ENCODE measurements at regions not wholly inside any gene's neighbourhood (a gene's known extent, or its start where the extent isn't known, plus 50 kb on each side); places are given as distances from the start of the nearest gene placed in this dataset.

DNA sequence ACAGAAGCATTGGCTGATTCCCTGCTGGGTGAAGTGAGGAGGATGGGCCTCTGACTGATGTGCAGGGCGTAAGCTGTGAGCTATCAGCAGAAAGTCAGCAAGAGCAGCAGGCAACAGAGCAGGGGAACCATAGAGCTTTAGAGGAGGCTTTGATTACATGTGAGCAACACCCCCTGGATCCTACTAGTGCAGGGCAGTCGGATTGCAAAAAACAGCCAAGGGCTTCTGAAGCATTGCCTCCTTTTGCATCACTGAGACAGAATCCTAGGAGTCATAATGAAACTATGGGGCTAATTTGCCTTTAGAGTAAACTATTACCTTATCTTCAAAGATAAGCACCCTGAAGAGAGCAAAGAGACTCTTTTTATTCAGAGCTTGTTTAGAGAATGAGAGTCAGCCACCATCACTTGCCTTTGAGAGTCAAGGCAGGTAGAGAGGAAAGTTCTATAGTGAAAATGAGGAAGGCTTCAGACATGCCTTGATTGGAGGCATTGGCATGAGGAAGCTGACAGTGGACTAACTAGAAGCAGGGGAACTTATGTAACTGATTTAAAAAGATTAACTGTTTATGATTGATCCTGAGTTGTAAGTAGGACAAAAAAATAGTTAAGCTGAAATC, 420.3 kb downstream of the PDHA2 start:
- Histone ChIP-seq H3K4me3 (replicated peaks; ENCODE audit: insufficient read depth, low read length) (no peak overlapping the region), H3K27me3 (ENCODE audit: insufficient read depth, poor library complexity, severe bottlenecking) (no peaks in the 10 kb centered on the region), H3K27ac (replicated peaks) (no peak overlapping the region)
- TF ChIP-seq POLR2AphosphoS5 (IDR thresholded peaks at IDR 0.05; ENCODE audit: low read depth) (no peak), GABPA (IDR thresholded peaks at IDR 0.05; ENCODE audit: low read depth) (no peak), SPI1 (IDR thresholded peaks at IDR 0.05; ENCODE audit: borderline replicate concordance, low read depth) (no peak)
- TF ChIP-seq, protein P1, sequence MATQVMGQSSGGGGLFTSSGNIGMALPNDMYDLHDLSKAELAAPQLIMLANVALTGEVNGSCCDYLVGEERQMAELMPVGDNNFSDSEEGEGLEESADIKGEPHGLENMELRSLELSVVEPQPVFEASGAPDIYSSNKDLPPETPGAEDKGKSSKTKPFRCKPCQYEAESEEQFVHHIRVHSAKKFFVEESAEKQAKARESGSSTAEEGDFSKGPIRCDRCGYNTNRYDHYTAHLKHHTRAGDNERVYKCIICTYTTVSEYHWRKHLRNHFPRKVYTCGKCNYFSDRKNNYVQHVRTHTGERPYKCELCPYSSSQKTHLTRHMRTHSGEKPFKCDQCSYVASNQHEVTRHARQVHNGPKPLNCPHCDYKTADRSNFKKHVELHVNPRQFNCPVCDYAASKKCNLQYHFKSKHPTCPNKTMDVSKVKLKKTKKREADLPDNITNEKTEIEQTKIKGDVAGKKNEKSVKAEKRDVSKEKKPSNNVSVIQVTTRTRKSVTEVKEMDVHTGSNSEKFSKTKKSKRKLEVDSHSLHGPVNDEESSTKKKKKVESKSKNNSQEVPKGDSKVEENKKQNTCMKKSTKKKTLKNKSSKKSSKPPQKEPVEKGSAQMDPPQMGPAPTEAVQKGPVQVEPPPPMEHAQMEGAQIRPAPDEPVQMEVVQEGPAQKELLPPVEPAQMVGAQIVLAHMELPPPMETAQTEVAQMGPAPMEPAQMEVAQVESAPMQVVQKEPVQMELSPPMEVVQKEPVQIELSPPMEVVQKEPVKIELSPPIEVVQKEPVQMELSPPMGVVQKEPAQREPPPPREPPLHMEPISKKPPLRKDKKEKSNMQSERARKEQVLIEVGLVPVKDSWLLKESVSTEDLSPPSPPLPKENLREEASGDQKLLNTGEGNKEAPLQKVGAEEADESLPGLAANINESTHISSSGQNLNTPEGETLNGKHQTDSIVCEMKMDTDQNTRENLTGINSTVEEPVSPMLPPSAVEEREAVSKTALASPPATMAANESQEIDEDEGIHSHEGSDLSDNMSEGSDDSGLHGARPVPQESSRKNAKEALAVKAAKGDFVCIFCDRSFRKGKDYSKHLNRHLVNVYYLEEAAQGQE (IDR thresholded peaks at IDR 0.05; ENCODE audit: insufficient replicate concordance, low read depth) = no peak
- TF ChIP-seq, protein P2, sequence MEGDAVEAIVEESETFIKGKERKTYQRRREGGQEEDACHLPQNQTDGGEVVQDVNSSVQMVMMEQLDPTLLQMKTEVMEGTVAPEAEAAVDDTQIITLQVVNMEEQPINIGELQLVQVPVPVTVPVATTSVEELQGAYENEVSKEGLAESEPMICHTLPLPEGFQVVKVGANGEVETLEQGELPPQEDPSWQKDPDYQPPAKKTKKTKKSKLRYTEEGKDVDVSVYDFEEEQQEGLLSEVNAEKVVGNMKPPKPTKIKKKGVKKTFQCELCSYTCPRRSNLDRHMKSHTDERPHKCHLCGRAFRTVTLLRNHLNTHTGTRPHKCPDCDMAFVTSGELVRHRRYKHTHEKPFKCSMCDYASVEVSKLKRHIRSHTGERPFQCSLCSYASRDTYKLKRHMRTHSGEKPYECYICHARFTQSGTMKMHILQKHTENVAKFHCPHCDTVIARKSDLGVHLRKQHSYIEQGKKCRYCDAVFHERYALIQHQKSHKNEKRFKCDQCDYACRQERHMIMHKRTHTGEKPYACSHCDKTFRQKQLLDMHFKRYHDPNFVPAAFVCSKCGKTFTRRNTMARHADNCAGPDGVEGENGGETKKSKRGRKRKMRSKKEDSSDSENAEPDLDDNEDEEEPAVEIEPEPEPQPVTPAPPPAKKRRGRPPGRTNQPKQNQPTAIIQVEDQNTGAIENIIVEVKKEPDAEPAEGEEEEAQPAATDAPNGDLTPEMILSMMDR (IDR thresholded peaks at IDR 0.05; ENCODE audit: insufficient read depth, low read length) = no peak
- no peak for DNase-seq (ENCODE audit: low read depth in 1 of 2, low spot score in 1 of 2)

DNA sequence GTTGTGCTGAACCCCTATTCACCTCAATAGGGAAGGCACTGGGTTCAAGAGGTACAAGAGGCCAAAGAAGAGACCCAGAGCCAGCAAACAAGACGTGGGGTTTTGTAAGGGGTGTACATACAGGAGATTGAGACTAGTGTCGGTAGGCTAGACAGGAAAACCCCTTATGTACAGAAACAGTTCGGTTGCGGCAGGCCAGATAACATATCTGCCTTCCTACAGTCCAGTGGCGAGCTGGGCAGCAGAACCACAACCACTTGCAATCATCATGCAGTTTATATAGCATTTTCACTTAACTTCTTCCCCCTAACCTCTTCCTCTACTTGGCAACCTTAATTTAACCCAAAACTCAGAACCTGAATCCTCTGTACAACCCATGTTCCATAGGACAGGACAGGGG, 422.2 kb downstream of the PDHA2 start:
- TF ChIP-seq GABPA (IDR thresholded peaks at IDR 0.05; ENCODE audit: low read depth) = no peak
- TF ChIP-seq POLR2AphosphoS5 (IDR thresholded peaks at IDR 0.05; ENCODE audit: low read depth) = no peak
- no peak for TF ChIP-seq SPI1 (IDR thresholded peaks at IDR 0.05; ENCODE audit: borderline replicate concordance, low read depth)
- TF ChIP-seq, protein P2 (IDR thresholded peaks at IDR 0.05; ENCODE audit: insufficient read depth, low read length) = no peak
- TF ChIP-seq, protein P1 (IDR thresholded peaks at IDR 0.05; ENCODE audit: insufficient replicate concordance, low read depth) = no peak

DNA sequence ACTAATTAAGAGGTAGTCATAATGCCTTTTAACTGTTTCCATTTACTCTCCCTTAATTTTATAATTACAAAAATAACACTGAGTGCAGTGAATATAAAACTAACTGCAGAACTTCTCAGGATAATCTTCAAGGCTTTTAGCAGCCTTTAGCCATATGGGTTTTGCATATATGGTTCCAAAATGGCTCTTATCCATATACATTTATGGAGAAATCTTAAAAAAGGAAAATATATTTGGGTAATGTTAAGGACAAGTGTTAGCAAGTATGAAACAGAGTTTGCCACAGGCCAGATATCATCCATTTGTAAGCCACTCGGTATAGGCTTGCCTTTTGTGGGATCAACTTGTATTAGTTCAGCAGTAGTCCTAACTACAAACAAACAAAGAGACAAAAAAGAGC, 423.4 kb downstream of the PDHA2 start:
- no peak overlapping the region for H3K4me3 ChIP-seq (replicated peaks; ENCODE audit: insufficient read depth, low read length)
- no peaks in the 10 kb centered on the region for H3K27me3 ChIP-seq (ENCODE audit: insufficient read depth, poor library complexity, severe bottlenecking)
- H3K27ac ChIP-seq (replicated peaks) = no peak overlapping the region
- TF ChIP-seq GABPA (IDR thresholded peaks at IDR 0.05; ENCODE audit: low read depth) = no peak
- no peak for DNase-seq (ENCODE audit: low read depth in 1 of 2, low spot score in 1 of 2)

More for the DNA sequence above, 422.2 kb downstream of the PDHA2 start:
- H3K4me3 ChIP-seq (replicated peaks; ENCODE audit: insufficient read depth, low read length) = no peak overlapping the region
- no peak for DNase-seq (ENCODE audit: low read depth in 1 of 2, low spot score in 1 of 2)
- no peaks in the 10 kb centered on the region for H3K27me3 ChIP-seq (ENCODE audit: insufficient read depth, poor library complexity, severe bottlenecking)
- no peak overlapping the region for H3K27ac ChIP-seq (replicated peaks)

DNA sequence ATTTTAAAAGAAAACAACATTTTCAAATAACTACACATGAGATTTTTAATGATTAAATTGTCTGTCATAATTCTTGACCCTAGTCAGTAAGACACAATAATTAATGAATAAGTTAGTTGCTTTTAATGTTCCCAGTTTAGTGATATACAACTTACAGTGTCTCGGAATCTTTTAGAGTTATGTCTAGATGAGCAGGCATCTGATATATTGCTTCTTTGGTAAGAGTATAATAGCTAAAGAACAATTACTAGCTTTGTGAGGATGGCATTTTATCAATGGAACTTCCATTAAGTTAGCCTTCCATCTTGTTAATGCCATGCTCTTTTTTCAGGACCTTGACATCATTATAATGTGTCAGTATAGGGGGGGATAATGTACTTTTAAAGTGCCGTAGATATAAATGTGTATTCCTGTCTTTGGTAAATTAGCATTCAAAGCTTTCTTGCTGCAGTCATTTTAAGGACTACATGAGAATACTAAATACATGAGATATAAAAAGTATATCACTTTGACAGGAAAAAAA, 425.1 kb downstream of the PDHA2 start:
- no peak overlapping the region for H3K27ac ChIP-seq (replicated peaks)
- no peaks in the 10 kb centered on the region for H3K27me3 ChIP-seq (ENCODE audit: insufficient read depth, poor library complexity, severe bottlenecking)
- DNase-seq (ENCODE audit: low read depth in 1 of 2, low spot score in 1 of 2) = no peak
- TF ChIP-seq GABPA (IDR thresholded peaks at IDR 0.05; ENCODE audit: low read depth) (no peak), POLR2AphosphoS5 (IDR thresholded peaks at IDR 0.05; ENCODE audit: low read depth) (no peak), SPI1 (IDR thresholded peaks at IDR 0.05; ENCODE audit: borderline replicate concordance, low read depth) (no peak)
- TF ChIP-seq, protein P1 (IDR thresholded peaks at IDR 0.05; ENCODE audit: insufficient replicate concordance, low read depth) = no peak
- TF ChIP-seq, protein P2 (IDR thresholded peaks at IDR 0.05; ENCODE audit: insufficient read depth, low read length) = no peak
- no peak overlapping the region for H3K4me3 ChIP-seq (replicated peaks; ENCODE audit: insufficient read depth, low read length)

All from HL-60 (cell line).